ENCODE measurements at regions not wholly inside any gene's neighbourhood (a gene's known extent, or its start where the extent isn't known, plus 50 kb on each side); places are given as distances from the start of the nearest gene placed in this dataset.

DNA sequence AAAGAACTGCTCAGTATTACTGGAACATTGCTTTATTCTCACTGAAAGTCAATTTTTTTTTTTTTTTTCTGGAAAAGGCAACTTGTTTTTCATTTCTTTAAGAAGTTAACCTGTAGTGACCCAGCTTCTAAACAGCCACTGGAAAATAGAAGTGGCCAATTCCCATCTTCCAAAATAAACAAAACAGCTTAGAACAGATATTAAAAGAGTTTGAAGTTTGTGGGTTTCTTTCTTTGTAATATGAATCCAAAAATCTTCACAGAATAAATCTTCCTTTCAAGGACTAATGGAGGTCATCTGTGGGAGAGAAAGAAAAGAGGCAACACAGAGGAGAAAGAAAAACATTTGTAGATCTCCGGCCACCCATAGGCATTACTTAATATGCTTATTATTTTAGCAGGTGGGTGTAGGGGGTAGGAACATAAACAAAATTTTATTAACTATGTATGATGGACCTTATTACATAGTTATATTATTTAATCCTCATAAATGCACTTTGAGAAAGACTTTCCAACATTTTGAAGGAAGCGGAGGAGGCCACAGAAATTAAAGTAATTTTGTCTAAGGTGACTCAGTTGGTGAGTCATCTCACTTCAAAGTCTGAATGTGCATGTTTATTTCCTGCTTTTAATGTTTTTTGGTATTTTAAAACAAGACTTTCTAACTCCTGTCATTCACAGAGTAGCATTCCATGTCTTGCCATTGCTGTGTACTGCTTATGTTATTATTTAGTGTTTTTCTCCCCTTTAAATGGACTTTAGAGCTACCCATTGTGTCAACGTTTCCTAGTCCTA lies 1791.8 kb upstream of the WWC1 start:
- intact Hi-C loops (cut with DNase I; ENCODE audit: low total_unique reads) (no loop called here), in situ Hi-C loops (cut with MboI; ENCODE audit: low pct_ligation_motif_present in 1 of 4, low pct_unique_long_range_greater_than_20kb in 1 of 4, low sequenced_read_pairs in 3 of 4) (no loop called here)
- H3K4me1 ChIP-seq = no peaks in the 10 kb centered on the region
- no peaks in the 10 kb centered on the region for H3K36me3 ChIP-seq
- no peaks in the 10 kb centered on the region for H3K27me3 ChIP-seq
- no peaks in the 10 kb centered on the region for H3K9me3 ChIP-seq
- no peak overlapping the region for H3K27ac ChIP-seq
- WGBS, 2 donors (ENCODE audit: low coverage in 1 of 2) = 76 to 79% methylated on average over 3 of the region's 3 CpGs
- no peak overlapping the region for H3K4me3 ChIP-seq
- DNase-seq = no peak
- TF ChIP-seq, protein P1, sequence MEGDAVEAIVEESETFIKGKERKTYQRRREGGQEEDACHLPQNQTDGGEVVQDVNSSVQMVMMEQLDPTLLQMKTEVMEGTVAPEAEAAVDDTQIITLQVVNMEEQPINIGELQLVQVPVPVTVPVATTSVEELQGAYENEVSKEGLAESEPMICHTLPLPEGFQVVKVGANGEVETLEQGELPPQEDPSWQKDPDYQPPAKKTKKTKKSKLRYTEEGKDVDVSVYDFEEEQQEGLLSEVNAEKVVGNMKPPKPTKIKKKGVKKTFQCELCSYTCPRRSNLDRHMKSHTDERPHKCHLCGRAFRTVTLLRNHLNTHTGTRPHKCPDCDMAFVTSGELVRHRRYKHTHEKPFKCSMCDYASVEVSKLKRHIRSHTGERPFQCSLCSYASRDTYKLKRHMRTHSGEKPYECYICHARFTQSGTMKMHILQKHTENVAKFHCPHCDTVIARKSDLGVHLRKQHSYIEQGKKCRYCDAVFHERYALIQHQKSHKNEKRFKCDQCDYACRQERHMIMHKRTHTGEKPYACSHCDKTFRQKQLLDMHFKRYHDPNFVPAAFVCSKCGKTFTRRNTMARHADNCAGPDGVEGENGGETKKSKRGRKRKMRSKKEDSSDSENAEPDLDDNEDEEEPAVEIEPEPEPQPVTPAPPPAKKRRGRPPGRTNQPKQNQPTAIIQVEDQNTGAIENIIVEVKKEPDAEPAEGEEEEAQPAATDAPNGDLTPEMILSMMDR (IDR thresholded peaks at IDR 0.05) = no peak
- no peak for TF ChIP-seq EP300 (IDR thresholded peaks at IDR 0.05; ENCODE audit: low read depth)
- TF ChIP-seq POLR2A (IDR thresholded peaks at IDR 0.05) = no peak
- no peak for TF ChIP-seq POLR2AphosphoS5 (IDR thresholded peaks at IDR 0.05)

DNA sequence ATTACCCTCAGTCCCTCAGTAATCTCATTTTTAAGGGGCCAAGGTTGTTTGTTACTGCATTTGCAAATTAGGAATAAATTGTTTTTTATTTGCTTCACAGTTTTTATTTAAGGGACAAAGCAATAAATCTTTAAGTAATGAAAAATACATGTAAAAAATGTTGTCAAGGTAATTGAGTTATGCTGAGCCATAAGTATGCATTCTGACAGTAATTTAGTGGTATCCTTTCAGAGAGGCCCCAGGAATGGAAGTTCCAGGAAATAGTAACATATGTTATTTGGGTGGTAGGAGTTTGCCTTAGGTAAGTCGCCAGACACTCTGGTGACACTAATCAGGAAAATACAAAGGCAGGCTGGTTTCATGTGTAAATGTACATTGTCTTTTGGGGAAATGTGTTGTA lies 1787.9 kb upstream of the WWC1 start:
- no peak for DNase-seq
- intact Hi-C loops (cut with DNase I; ENCODE audit: low total_unique reads) = no loop called here
- WGBS, 2 donors (ENCODE audit: low coverage in 1 of 2) = 50 to 81% methylated on average over 1 of the region's 1 CpG
- in situ Hi-C loops (cut with MboI; ENCODE audit: low pct_ligation_motif_present in 1 of 4, low pct_unique_long_range_greater_than_20kb in 1 of 4, low sequenced_read_pairs in 3 of 4) = no loop called here
- no peak overlapping the region for H3K27ac ChIP-seq
- no peak overlapping the region for H3K4me3 ChIP-seq
- no peaks in the 10 kb centered on the region for H3K4me1 ChIP-seq
- TF ChIP-seq POLR2AphosphoS5 (IDR thresholded peaks at IDR 0.05) (no peak), POLR2A (IDR thresholded peaks at IDR 0.05) (no peak), EP300 (IDR thresholded peaks at IDR 0.05; ENCODE audit: low read depth) (no peak)
- TF ChIP-seq, protein P1 (IDR thresholded peaks at IDR 0.05) = no peak
- no peaks in the 10 kb centered on the region for H3K27me3 ChIP-seq
- no peaks in the 10 kb centered on the region for H3K9me3 ChIP-seq
- H3K36me3 ChIP-seq = no peaks in the 10 kb centered on the region

DNA sequence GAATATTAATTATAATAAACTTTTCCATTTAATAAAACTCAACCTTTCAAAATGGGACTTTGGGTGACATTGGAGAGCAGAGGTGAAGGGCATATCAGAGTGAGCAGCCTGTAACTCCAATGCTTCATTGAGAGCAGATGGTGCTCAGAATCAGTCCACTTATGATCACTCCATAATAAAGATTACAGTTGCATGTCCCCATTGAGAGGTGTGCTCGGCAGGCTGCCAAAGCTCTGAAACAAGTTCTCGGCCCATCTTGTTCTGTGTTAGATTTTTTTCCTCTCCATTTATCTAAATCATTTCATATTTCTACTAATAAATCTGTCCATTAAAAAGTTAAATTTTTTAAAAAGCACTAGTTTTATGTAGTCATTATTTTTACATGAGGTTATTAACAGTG lies 1786.4 kb upstream of the WWC1 start:
- WGBS, 2 donors (ENCODE audit: low coverage in 1 of 2) = 60 to 71% methylated on average over 1 to 2 of the region's 2 CpGs
- Histone ChIP-seq H3K4me1 (no peaks in the 10 kb centered on the region), H3K27ac (no peak overlapping the region), H3K4me3 (no peak overlapping the region), H3K9me3 (no peaks in the 10 kb centered on the region), H3K27me3 (no peaks in the 10 kb centered on the region), H3K36me3 (no peaks in the 10 kb centered on the region)
- TF ChIP-seq POLR2AphosphoS5 (IDR thresholded peaks at IDR 0.05) = no peak
- no peak for TF ChIP-seq POLR2A (IDR thresholded peaks at IDR 0.05)
- TF ChIP-seq, protein P1 (IDR thresholded peaks at IDR 0.05) = no peak
- no peak for TF ChIP-seq EP300 (IDR thresholded peaks at IDR 0.05; ENCODE audit: low read depth)
- in situ Hi-C loops (cut with MboI; ENCODE audit: low pct_ligation_motif_present in 1 of 4, low pct_unique_long_range_greater_than_20kb in 1 of 4, low sequenced_read_pairs in 3 of 4) = no loop called here
- no peak for DNase-seq
- intact Hi-C loops (cut with DNase I; ENCODE audit: low total_unique reads) = no loop called here

DNA sequence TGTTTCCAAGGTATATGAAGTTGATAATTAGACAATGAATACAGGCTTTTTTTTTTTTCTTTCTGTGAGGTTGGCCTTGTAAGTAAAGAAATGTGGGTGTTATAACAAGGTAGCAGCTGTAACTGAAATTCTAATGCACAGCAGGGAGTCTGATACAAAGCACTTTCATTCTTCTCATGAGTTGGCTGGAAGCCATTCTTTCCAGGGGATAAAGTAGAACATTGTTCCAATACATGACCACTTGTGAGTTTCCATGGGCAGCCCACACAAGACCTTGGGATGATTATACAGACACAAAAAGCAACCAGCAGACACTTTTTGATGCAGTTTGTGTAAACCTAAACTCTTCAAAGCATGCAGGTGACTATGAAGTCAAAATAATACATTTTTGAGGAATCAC lies 1785.9 kb upstream of the WWC1 start:
- Histone ChIP-seq H3K4me1 (no peaks in the 10 kb centered on the region), H3K27ac (no peak overlapping the region), H3K36me3 (no peaks in the 10 kb centered on the region), H3K27me3 (no peaks in the 10 kb centered on the region), H3K9me3 (no peaks in the 10 kb centered on the region), H3K4me3 (no peak overlapping the region)
- DNase-seq = no peak
- intact Hi-C loops (cut with DNase I; ENCODE audit: low total_unique reads) (no loop called here), in situ Hi-C loops (cut with MboI; ENCODE audit: low pct_ligation_motif_present in 1 of 4, low pct_unique_long_range_greater_than_20kb in 1 of 4, low sequenced_read_pairs in 3 of 4) (no loop called here)
- TF ChIP-seq POLR2A (IDR thresholded peaks at IDR 0.05) = no peak
- TF ChIP-seq, protein P1 (IDR thresholded peaks at IDR 0.05) = no peak
- TF ChIP-seq EP300 (IDR thresholded peaks at IDR 0.05; ENCODE audit: low read depth) = no peak
- no peak for TF ChIP-seq POLR2AphosphoS5 (IDR thresholded peaks at IDR 0.05)

Data from transverse colon (tissue), 4 donors.